B cell (primary cell): ENCODE measurements at regions not wholly inside any gene's neighbourhood (a gene's known extent, or its start where the extent isn't known, plus 50 kb on each side); places are given as distances from the start of the nearest gene placed in this dataset.

Source experiments
- ATAC-seq: fragments of 200-7000 bp; cut with Tn5 transposase; one replicate; pipeline ENCODE4 v1.10.0; 2021; ENCODE audit warnings: low read depth, mild to moderate bottlenecking, moderate number of reproducible peaks, moderate library complexity
- CTCF ChIA-PET: fragments of 350-600 bp; sonication (Branson Sonifier 250); formaldehyde crosslinking; loops from one replicate; lab custom pipeline; 2021; ENCODE audit warnings: antibody characterized with exemption, inconsistent platforms; lab: Charles Lee
- POLR2A ChIA-PET: fragments of 350-600 bp; sonication (Branson Sonifier 250); formaldehyde crosslinking; loops from one replicate; lab custom pipeline; 2021; ENCODE audit warnings: antibody characterized with exemption; lab: Charles Lee
- DNase-seq: peaks from one replicate; pipeline ENCODE4 v3.0.0; 2013
- H2AFZ ChIP-seq: 2 replicates; pipeline ENCODE4 v1.6.1; 2012; ENCODE audit warnings: mild to moderate bottlenecking, low read depth, low read length; ENCODE audit not compliant: insufficient read depth, poor library complexity, severe bottlenecking
- H3K27ac ChIP-seq, 2 donors: 1 replicate in 1 of 2; 2 replicates in 1 of 2; pipeline ENCODE4 v1.5.1; 2012 to 2013; ENCODE audit warnings: low read length in 2 of 2, mild to moderate bottlenecking in 2 of 2, moderate library complexity in 1 of 2
- H3K27me3 ChIP-seq, 4 experiments: fragments of 200-600 bp in 1 of 4; sonication (generic) in 1 of 4; replicated peaks in 1 of 4; 1 replicate in 2 of 4; 2 replicates in 2 of 4; pipeline versions ENCODE4 v1.6.1 to v1.7.0; 2013 to 2016; ENCODE audit warnings: low read length in 3 of 4, mild to moderate bottlenecking in 2 of 4, mixed read lengths in 1 of 4, moderate library complexity in 1 of 4; ENCODE audit not compliant: insufficient read depth in 4 of 4, control insufficient read depth in 3 of 4; ENCODE audit errors: control extremely low read depth in 1 of 4
- H3K36me3 ChIP-seq, 2 experiments: replicated peaks in 1 of 2; 1 replicate in 1 of 2; 2 replicates in 1 of 2; pipeline versions ENCODE4 v1.6.1 to v1.7.1; 2013; ENCODE audit warnings: low read length in 1 of 2; ENCODE audit not compliant: insufficient read depth in 2 of 2, control insufficient read depth in 1 of 2; ENCODE audit errors: control extremely low read depth in 1 of 2, extremely low read depth in 1 of 2
- H3K4me1 ChIP-seq, 2 donors: fragments of 200-600 bp in 1 of 2; sonication (generic) in 1 of 2; 1 replicate in 1 of 2; 2 replicates in 1 of 2; pipeline versions ENCODE4 v1.5.1 to v1.6.1; 2013 to 2017; ENCODE audit warnings: low read length in 2 of 2; ENCODE audit not compliant: control insufficient read depth in 2 of 2, insufficient read depth in 2 of 2
- H3K4me2 ChIP-seq: replicated peaks from 2 replicates; pipeline ENCODE3; 2012; ENCODE audit warnings: mild to moderate bottlenecking, low read depth, low read length; ENCODE audit not compliant: poor library complexity, severe bottlenecking
- H3K4me3 ChIP-seq, 5 experiments: fragments of 200-600 bp in 1 of 5; sonication (generic) in 1 of 5; 1 replicate in 3 of 5; 2 replicates in 2 of 5; pipeline versions ENCODE4 v1.5.1 to v1.7.0; 2011 to 2016; ENCODE audit warnings: low read length in 4 of 5, mild to moderate bottlenecking in 4 of 5, low read depth in 2 of 5, control low read depth in 1 of 5, moderate library complexity in 1 of 5; ENCODE audit not compliant: insufficient read depth in 1 of 5; ENCODE audit errors: control extremely low read depth in 1 of 5, extremely low read depth in 1 of 5
- H3K79me2 ChIP-seq: fragments of 200-600 bp; sonication (generic); one replicate; pipeline ENCODE4 v1.6.0; 2016; ENCODE audit warnings: low read length; ENCODE audit not compliant: control insufficient read depth, insufficient read depth
- H3K9ac ChIP-seq: fragments of 200-600 bp; sonication (generic); 2 replicates; pipeline ENCODE4 v1.6.1; 2017; ENCODE audit warnings: mild to moderate bottlenecking, low read length, moderate library complexity
- H3K9me3 ChIP-seq, 3 donors: one replicate each; pipeline versions ENCODE4 v1.6.1 to v1.7.1; 2013; ENCODE audit warnings: low read length in 2 of 3; ENCODE audit not compliant: control insufficient read depth in 2 of 3, insufficient read depth in 1 of 3; ENCODE audit errors: control extremely low read depth in 1 of 3
- H4K20me1 ChIP-seq: 2 replicates; pipeline ENCODE4 v1.6.0; 2012; ENCODE audit warnings: mild to moderate bottlenecking, low read length; ENCODE audit not compliant: insufficient read depth, control insufficient read depth, poor library complexity, severe bottlenecking
- H3K27ac Mint-ChIP-seq: one replicate; pipeline ENCODE4 v1.8.0; 2021; ENCODE audit warnings: mixed read lengths
- H3K27me3 Mint-ChIP-seq: one replicate; pipeline ENCODE4 v1.8.0; 2021; ENCODE audit warnings: mixed read lengths
- H3K4me1 Mint-ChIP-seq: one replicate; pipeline ENCODE4 v1.8.0; 2021; ENCODE audit warnings: mixed read lengths
- H3K4me3 Mint-ChIP-seq: one replicate; pipeline ENCODE4 v1.8.0; 2021; ENCODE audit warnings: mixed read lengths
- H3K9me3 Mint-ChIP-seq: one replicate; pipeline ENCODE4 v1.8.0; 2022; ENCODE audit warnings: mixed read lengths; ENCODE audit not compliant: insufficient read depth
- CTCF ChIP-seq: fragments of 200-600 bp; IDR thresholded peaks from one replicate; pipeline ENCODE4 v1.8.0; 2022; ENCODE audit warnings: antibody characterized with exemption, mild to moderate bottlenecking
- EZH2 ChIP-seq: IDR thresholded peaks from 2 replicates; pipeline ENCODE4 v1.6.1; 2012; ENCODE audit warnings: borderline replicate concordance, low read depth, mild to moderate bottlenecking, moderate library complexity, low read length; ENCODE audit not compliant: insufficient read depth, poor library complexity, severe bottlenecking
- WGBS: methylation state at CpG from one replicate; pipeline ENCODE4 v1.1.5; 2013; ENCODE audit warnings: missing lambda C conversion rate; ENCODE audit not compliant: insufficient coverage; 5-methylcytosine and 5-hydroxymethylcytosine counted together
- intact Hi-C: fragments of 100-400 bp; cut with micrococcal nuclease; formaldehyde crosslinking; loops from one replicate; pipeline ENCODE4 v1.10.0; 2022

DNA sequence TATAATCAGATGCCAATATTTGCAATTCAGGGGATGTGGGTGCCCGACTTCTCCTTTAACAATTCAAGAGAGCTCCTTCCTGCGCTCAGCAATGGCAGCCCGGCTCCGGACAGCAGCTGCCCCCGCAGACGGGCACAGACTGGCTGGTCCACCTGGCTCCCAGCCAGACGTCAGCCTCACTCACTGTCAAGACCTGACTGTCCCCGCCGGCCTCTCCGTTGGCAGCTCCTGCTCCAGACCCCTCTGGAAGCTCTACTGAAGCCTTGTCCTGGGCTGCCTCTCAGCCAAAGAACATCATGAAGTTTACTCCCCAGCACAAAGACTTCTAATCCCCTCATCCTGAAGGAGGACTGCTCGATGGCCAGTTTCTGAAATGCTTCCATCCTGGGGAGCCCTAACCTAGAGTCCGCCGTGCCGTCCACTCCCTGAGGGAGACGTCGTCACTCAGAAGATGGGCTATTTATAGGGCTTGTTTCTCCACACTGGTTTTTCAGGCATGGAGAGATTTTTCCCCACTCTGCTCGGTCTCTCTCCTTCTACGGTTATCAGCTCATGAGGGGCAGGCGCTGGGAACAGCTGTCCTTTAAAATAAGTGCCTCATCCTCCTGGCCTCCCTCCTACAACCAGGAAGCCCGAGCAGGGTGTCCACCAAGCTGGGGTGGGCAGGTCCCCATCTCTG is 126.2 kb downstream of the RFLNA start:
- no peaks in the 10 kb centered on the region for H3K4me1 Mint-ChIP-seq
- no peak for DNase-seq
- no peaks in the 10 kb centered on the region for H3K27me3 Mint-ChIP-seq
- no peak overlapping the region for H3K4me3 Mint-ChIP-seq
- Histone ChIP-seq H3K27ac (no peak overlapping the region), H3K4me1 (no peaks in the 10 kb centered on the region), H3K9me3 (peaks cover 0 to 3% (median 0%) of the 10 kb centered on the region in 3 donors), H3K4me2 (no peak overlapping the region), H3K36me3 (peaks cover 0 to 48% of the 10 kb centered on the region in 2 experiments), H3K4me3 (no peak overlapping the region), H3K27me3 (no peaks in the 10 kb centered on the region), H3K79me2 (peaks cover 32% of the 10 kb centered on the region), H2AFZ (no peak overlapping the region), H4K20me1 (peaks cover 10% of the 10 kb centered on the region), H3K9ac (no peak overlapping the region)
- ChIA-PET CTCF (interaction anchor here (0.5 kb wide), 1 partner anchor 20 kb away, joined by 3 read pairs; no protein-coding TSS in a partner anchor), POLR2A (no interaction called here)
- H3K9me3 Mint-ChIP-seq, result no peaks in the 10 kb centered on the region
- intact Hi-C loops, result no loop called here
- H3K27ac Mint-ChIP-seq, result no peak overlapping the region
- WGBS, result 99% methylated on average over 19 of the region's 20 CpGs
- TF ChIP-seq CTCF (no peak), EZH2 (no peak)
- ATAC-seq, result no peak
